Gastroesophageal sphincter (tissue), 3 donors: ENCODE measurements at regions not wholly inside any gene's neighbourhood (a gene's known extent, or its start where the extent isn't known, plus 50 kb on each side); places are given as distances from the start of the nearest gene placed in this dataset.

Source experiments
- EP300 ChIP-seq: sonication (generic); formaldehyde crosslinking; IDR thresholded peaks from one replicate; pipeline ENCODE4 v1.6.1; 2017; ENCODE audit warnings: antibody characterized with exemption, mild to moderate bottlenecking
- POLR2A ChIP-seq, 2 donors: fragments of 450-650 bp; IDR thresholded peaks; one replicate each; pipeline ENCODE4 v1.6.1; 2017; ENCODE audit warnings: antibody characterized with exemption in 2 of 2, mild to moderate bottlenecking in 2 of 2, moderate library complexity in 1 of 2
- POLR2AphosphoS5 ChIP-seq: sonication (generic); formaldehyde crosslinking; IDR thresholded peaks from one replicate; pipeline ENCODE4 v1.6.1; 2017; ENCODE audit warnings: antibody characterized with exemption
- TF ChIP-seq, protein P1 (sequence below), 4 experiments: fragments of 200-600 bp in 2 of 4; fragments of 450-650 bp in 2 of 4; sonication (generic) in 1 of 4; IDR thresholded peaks; one replicate each; pipeline ENCODE4 v1.5.1; 2017 to 2019; ENCODE audit warnings: antibody characterized with exemption in 4 of 4, mild to moderate bottlenecking in 2 of 4, moderate library complexity in 2 of 4

DNA sequence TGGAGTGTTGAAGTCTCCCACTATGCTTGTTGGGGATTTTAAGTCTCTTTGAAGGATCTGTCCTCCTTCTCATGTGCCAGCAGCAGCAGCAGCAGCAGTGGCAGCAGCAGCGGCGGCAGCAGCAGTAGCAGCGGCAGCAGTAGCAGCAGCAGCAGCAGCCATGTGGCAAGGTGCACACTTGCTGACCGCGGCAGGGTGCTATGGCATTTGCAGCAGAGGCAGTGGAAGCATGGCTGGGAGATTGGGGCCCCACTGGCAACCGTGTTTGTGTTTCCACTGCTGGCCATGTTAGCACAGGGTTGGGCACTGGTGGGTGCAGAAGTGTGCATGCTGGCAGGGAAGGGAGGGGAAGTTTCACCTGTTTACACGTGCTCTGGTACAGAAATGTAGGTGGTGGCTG is 280.1 kb downstream of the NUP35 start:
- TF ChIP-seq, protein P1, sequence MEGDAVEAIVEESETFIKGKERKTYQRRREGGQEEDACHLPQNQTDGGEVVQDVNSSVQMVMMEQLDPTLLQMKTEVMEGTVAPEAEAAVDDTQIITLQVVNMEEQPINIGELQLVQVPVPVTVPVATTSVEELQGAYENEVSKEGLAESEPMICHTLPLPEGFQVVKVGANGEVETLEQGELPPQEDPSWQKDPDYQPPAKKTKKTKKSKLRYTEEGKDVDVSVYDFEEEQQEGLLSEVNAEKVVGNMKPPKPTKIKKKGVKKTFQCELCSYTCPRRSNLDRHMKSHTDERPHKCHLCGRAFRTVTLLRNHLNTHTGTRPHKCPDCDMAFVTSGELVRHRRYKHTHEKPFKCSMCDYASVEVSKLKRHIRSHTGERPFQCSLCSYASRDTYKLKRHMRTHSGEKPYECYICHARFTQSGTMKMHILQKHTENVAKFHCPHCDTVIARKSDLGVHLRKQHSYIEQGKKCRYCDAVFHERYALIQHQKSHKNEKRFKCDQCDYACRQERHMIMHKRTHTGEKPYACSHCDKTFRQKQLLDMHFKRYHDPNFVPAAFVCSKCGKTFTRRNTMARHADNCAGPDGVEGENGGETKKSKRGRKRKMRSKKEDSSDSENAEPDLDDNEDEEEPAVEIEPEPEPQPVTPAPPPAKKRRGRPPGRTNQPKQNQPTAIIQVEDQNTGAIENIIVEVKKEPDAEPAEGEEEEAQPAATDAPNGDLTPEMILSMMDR (IDR thresholded peaks at IDR 0.05), result no peak
- TF ChIP-seq EP300 (no peak), POLR2A (IDR thresholded peaks at IDR 0.05) (no peak), POLR2AphosphoS5 (no peak)
